ENCODE measurements at regions not wholly inside any gene's neighbourhood (a gene's known extent, or its start where the extent isn't known, plus 50 kb on each side); places are given as distances from the start of the nearest gene placed in this dataset.

DNA sequence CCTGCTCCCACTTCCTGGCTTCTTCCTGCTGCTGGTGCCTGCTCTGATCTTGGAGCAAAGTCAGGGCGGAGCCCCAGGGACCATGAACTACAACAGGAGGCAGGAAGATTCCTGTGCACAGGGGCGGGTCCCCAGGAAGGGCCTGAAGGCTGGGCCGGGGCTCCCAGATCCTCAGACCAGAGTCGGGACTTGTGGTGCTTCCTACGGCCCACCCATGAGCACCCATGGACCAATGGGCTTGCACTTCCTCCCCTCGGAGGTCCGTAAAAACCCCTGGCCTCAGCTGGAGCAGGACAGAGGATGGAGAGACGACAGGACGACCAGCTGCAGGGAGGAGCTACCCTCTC, 1287.1 kb downstream of the TMEM121 start:
- DNase-seq = no peak

DNA sequence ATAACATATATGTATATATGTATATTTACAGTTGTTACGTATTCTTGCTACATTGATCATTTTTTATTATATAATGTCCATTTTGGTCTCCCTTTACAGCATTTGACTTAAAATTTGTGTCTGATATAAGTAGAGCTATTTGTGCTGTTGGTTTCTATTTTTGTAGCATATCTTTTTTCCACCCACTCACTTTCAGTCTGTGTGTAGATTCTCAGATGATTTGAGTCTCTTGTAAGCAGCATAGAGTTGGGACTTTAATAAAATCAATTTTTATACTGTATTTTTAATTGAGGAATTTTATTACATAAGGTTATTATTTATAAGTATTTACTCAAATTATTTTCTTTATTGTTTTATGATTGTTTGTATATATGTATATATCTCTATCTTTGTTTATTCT, 1293.7 kb downstream of the TMEM121 start:
- DNase-seq = no peak

DNA sequence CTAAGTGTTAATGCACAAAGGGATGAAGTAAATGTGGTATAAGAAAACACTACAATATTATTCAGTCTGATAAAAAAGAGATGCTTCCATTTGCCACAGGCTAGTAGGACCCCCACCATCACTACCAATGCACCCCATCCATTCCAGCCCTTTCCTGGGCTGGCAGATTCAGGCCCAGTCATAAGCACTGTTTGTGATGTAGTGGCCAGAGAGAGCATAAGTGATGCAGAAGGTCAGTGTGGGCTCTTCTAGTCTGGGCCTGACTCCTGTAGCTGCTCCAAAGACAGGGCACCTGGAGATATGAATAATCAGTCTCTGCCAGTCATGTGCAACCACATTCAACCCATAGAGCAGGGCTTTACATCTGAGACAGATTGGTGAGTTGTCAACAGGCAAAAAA, 1294.7 kb downstream of the TMEM121 start:
- no peak for DNase-seq

DNA sequence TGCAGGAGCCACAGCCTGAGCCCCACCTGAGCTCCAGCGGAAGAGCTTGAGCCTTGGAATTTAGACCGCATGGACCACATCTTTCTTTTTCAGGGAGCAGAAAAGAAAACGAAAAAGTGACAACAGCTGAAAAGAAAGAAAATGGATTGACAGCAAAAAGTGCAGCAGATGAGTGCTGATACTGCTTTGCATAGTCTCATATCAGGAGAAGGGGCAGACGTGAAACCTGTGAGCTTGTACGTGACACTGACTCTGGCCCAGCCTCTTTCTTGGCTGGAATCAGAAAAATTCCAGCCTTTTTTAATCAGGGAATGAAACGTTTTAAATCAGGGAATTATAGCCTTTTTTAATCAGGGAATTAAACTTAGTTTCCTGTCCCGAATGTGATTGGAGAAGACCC, 1296.5 kb downstream of the TMEM121 start:
- DNase-seq = no peak

DNA sequence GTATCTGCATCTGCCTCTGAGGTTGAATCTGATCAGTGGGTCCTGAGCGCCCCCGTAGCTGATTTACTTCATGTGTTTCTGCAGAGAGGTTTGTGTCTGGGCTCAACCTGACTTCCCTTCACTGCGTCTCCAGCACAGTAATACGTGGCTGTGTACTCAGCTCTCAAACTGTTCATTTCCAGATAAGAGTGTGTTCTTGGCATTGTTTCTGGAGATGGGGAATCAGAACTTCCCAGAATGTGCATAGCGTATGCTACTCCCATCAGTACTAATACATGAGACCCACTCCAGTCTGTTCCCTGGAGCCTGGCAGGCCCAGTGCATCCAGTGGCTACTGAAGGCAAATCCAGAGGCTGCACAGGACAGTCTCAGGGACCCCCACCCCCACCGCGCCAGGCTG, 1297.2 kb downstream of the TMEM121 start:
- DNase-seq = no peak

DNA sequence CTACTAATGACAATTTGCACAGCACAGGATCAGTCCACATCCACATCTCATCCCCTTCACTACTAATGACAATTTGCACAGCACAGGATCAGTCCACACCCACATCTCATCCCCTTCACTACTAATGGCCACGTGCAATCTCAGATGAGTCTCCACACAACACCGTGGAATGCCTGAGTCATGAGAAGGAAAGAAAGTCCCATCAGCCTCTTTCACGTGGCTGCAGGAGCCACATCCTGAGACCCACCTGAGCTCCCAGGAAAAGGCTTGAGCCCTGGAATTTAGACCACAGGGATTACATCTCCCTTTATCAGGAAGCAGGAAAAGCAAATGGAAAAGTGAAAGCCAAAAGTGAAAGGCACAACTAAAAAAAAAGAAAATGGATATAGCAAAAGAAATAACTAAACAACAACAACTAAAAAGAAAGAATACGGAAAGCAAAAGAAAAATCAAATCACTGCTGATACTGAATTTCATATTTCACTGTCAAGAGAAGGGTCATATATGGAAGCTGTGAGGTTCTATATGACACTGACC, 1300.5 kb downstream of the TMEM121 start:
- no peak for DNase-seq

DNA sequence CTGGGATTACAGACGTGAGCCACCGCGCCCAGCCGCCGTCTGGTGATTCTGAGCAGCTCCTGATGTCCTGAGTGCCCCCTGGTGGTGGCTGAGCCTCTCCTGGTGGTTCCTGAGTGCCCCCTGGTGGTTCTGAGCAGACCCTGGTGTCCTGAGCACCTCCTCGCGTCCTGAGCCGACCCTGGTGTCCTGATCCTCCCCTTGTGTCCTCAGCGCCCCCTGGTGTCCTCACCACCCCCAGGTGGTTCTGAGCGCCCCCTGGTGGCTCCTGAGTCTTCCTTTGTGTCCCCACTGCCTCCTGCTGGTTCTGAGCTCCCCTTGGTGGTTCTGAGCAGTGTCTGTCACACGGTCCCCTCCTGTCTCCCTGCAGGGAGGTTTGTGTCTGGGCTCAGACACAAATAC, 1304.9 kb downstream of the TMEM121 start:
- DNase-seq = no peak

DNA sequence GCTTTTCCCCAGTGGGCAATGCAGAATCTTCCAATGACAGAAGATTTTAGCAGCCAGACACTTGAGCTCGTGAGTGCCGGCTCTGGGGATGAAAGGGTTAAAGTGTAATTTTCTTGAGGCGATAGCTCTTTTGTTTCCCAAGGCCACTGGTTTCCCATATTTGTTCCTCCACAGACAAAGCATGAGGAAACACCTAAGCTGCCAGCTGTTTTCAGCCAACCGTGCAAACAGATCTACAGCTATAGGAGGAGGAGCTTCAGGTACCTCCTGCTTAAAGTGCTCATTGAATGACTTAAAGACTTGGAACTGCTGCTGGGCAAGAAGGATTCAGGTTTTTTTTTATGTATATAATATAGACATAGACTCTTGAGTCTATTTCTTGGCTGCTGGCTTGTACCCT, 1311.5 kb downstream of the TMEM121 start:
- no peak for DNase-seq

DNA sequence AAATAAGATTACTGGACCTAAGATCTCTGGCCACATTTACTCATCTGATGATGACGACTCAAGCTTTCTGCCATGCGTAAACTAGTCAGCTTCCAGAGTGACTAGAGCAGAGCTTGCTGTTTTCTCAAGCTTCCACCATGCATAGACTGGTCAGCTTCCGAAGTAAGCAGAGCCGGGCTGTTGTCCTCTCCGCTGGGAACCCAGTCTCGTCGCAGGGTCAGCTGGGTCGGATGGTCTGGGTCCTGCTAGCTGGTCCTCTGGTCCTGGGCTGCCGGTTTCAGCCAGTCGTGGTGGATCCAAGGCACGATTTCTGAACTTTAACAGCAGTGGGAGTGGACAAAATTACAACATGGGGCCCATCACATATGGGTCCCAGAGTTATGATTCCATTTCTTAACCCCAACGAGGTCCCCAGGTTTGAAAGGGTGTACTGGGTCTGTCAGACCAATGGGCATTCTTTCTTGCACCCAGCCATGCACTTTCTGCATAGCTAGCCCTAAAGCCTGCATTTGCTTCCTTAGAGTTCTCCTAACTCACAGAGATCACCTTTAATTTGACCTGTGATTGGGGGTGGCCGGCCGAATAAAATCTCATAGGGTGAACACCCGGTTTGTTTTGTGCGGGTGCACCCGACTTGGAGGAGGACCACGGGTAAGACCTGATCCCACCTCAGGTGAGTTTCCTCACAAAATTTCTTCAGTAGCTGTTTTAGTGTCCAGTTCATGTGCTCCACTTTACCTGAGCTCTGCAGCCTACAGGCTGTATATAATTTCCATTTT, 1312.8 kb downstream of the TMEM121 start:
- DNase-seq = no peak

DNA sequence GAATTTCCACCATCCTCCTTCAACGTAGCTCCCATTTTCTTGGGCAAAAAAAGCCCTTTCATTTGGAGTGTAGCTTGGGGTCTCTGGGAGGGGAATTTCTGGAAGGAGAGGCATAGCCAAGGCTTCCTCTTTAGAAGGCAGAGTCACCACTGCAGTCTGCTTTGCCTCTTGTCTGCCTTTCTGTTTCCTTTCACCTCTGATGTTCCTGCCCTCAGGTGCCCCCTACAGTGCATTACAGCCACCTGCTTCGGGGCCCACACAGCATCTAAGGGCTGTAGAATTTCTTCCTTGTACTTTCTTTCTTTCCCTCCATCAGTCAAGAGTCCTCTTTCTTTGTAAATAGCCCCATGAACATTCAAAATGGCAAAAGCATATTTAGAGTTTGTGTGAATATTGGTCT, 1313.9 kb downstream of the TMEM121 start:
- DNase-seq = no peak

DNA sequence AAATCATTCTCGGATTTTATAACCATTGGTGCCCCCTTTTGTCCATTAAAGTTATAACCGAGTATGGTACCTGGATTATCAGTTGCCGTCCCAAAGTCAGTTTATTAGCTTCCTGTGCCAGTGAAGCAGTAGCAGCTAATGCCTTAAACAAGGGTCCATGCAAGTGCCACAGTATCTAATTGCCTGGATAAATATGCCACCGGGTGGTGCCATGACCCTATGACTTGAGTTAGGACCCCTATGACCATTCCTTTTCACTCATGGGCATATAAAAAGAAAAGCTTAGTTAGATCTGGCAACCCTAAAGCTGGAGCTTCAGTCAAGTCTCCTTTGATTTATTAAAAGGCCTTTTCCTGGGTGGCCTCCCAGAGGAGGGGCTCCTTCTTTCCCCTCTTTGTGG, 1314.6 kb downstream of the TMEM121 start:
- DNase-seq = no peak

DNA sequence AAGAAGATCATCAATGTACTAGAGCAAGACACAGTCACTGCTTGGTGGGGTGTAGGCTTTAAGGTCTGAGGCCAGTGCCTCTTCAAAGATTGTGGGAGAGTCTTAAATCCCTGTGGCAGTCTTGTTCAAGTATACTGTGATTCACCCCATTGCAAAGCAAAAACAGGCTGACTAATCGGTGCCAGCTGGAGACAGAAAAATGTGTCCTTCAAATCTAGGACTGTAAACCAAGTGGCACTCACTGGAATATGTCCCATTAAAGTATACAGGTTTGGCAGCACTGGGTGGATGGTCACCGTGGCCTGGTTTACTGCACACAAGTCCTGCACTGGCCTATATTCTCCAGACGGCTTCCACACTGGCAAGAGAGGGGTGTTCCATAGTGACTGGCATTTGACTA, 1315.3 kb downstream of the TMEM121 start:
- no peak for DNase-seq

DNA sequence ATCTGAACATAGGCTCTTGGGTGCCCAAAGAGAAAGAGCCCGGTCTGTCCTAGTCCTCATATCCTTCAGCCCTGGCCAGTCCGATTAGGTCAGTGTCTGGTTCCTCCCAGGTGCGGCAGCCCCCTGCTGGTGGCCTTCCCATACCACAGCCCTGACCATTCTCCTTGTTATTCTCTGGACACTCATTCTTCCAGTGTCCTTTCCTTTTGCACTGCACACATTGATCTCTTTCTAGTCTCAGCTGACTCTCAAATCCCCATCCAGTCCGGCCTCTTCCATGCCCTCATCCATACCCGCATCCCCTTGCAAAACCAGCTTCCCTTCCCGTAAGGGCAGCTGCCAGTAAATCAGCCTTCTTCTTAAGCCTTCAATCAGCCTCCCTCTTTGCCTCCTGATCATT, 1316.3 kb downstream of the TMEM121 start:
- DNase-seq = no peak

DNA sequence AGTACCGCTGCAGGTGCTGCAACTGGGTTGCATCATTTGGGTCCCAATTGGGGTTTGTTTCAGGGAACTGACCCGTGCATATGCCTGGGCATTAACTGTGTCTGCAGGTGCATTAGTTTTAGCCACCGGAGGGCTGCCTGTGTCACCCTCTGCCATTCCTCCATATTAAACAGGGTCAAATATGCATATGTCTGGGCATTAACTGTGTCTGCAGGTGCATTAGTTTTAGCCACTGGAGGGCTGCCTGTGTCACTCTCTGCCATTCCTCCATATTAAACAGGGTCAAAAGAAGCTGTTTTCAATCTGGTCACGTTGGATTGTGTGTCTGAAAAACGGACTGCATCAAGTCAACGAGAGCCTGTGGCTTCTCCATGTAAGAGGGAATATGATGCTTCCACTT, 1317.0 kb downstream of the TMEM121 start:
- DNase-seq = no peak

DNA sequence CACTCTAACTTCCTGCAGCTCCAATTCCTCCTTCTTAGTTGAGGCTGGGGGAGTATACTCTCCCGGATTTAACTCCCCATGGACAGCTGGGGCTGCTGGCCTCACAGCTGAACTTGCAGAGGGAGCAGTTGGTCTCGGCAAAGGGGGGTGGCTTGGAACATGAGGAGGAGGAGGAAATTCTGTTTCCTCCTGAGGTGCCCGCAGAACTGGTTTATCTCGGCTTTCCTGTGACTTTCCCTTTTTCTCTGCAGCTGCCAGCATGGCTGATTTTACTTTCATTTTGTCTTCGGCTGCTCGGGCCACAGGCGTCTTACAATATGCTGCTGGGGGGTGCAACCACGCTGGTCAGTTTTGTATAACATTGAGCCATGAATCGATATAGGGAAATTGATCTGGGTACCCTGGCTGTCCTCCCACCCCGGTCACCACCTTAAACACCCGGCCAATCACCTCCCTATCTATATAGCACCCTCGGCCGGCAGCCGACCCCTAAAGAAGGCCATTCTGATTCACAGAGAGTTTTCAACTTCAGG, 1317.6 kb downstream of the TMEM121 start:
- peak in 1 of 2 experiments; percentile 51 for DNase-seq

DNA sequence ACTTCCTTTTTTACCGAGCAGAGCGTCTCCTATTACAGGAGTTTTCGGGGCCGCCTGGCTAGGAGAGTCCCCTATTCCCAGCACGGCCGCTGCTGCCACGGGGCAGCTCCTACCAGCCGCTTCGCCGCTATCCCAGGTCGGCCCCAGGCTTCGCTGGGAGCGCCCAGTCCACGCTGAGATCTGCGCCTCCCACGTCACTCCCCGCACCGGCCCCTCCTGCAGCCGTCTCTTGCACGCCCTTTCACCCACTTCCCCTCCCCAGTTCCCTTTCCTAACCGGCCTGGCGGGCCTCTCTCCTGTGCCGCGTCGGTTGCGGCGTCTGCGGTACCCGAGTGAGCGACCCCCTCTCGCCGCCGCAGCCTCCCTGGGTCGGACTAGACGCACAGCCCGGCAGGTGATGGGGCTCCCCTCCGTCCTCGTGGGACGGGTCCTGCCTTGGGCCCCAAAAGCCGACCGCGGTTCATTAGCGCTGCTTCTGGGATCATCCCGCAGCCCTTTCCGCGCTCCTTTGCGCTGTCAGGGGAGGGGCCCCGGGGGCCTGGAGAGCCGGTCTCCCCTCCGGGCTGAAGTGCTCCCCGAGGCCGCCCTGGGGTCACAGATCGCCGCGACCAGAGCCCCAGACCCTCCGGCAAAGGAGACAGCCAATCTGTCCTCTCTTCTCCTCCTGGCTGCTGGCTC, 1318.4 kb downstream of the TMEM121 start:
- DNase-seq = peak in 1 of 2 experiments; percentile 34

DNA sequence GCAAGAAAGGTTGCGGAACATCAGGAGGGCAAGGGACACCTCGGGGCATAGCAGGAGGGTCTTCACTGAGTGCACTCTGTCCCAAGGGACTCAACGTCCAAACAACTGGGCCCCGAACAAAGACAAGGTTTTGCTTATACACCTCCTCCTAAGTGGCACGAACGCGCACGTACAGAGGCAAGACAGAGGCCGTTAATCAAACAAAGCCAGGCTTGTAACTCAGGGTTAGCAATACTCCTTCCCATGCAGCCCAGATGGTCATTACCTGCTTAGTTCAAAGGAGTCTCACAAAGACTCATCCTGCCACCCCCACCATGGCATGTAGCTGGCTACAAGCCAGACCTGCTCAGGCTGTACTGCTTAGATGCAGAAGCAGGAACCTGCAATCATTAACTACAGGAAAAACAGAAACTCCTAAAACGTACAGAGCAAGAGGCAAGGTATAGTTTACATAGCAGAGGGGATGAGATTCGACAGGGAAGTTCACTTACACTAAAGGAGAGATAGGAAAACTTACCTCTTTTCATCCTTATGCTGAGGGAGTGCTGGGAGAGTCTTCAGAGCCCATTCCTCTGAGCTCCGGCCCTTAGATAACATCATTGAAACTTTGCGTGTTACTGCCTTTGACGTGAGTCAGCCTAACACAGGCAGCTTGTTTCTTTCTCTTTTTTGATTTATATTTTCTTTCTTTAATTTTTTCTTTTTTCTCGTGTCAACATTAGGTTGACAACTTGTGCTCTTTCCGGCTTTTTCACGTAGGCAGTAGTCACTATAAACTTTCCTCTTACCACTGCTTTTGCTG, 1319.1 kb downstream of the TMEM121 start:
- DNase-seq = peak; percentile 5 to 69

DNA sequence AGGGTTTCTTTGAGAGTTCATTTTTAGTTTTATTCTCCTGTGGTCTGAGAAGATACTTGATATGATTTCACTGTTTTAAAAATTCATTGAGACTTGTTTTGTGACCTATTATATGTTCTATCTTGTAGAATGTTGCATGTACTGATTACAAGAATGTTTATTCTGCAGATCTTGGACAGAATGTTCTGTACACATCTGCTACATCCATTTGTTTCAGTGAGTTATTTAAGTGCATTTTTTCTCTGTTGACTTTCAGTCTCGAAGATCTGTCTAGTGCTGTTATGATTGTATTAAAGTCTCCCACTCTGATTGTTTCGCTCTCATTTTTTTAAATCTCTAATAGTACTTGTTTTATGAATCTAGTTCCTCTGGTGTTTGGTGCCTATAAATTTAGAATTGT, 1319.8 kb downstream of the TMEM121 start:
- no peak for DNase-seq

DNA sequence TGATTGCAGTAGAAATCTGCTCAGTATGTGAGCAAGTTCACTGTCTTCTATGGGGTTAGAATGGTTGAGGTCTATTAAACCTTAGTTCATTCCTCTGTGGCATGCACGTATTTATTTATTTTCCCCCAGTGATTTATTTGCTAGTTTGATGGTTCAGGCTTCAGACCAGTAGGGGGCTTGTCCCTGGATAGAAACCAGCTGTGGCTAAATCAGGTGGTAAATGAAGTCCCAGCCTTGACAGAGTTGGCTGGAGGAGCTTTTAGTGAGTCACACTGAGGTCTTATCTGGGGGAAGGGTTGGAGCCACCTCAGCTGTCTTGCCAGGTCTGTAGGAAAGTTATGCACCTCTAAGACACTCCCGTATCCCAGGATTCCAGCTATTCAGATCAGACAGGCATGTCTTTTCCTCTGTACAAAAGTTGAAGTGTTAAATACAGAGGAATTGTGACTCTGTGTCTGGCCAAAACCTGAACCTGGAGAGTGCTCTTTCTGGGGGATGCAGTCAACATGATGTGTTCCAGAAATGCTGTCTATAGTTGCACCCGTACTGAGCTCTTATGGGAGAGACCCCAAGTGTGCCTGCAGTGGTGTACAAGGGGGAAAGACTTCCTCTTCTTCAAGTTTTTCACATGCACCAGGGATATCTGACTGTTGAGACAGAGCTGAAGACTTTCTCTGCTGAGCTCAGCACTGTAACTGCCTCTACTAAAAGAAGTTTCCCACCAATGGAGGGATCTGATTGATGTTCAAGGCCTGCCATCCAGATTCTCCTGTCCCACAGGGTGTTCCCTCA, 1322.1 kb downstream of the TMEM121 start:
- no peak for DNase-seq

DNA sequence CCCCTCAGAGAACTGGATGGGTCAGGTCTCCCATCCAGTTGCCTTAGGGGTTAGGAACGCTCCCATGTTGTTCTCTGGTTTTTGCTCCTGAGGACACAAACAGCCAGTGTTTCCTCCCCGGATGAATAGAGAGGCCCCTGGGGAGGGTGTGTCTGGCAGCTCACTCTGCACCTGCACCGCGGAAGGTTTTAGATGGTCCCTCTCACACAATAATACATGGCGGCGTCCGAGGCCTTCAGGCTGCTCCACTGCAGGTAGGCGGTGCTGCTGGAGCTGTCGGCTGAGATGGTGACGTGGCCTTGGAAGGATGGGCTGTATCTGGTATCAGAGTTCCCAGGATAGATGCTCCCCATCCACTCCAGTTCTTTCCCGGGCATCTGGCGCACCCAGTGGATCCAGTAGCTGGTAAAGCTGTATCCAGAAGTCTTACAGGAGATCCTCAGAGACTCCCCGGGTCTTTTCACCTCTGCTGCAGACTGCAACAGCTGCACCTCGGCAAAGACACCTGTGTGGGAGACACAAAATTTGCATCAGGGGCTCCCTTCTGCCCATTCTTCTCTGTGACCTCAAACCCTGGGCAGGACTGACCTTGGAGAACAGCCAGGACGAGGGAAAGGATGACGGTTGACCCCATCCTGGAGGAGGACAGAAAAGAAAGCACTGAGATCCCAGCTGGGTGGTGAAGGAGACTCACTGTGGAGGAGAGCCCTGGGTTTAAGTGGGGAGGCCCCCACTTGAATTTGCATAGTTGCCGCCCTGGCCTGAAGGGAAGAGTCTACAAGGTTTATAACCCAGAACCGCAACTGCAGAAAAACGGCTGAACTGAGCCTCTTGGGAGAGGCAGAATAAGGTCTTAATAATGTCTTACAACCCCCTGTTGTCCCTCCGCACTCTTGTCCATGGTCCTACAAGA, 1324.8 kb downstream of the TMEM121 start:
- DNase-seq = no peak
